A549 (cell line): ENCODE measurements at regions not wholly inside any gene's neighbourhood (a gene's known extent, or its start where the extent isn't known, plus 50 kb on each side); places are given as distances from the start of the nearest gene placed in this dataset.

ENCODE experiments used
- ATAC-seq, 2 experiments: fragments of 200-7000 bp in 1 of 2; fragments of >200 bp in 1 of 2; cut with Nextera tagmentation in 1 of 2; cut with Tn5 transposase in 1 of 2; 3 replicates each; pipeline versions ENCODE4 v1.8.0 to v1.9.1; 2018 to 2020; ENCODE audit warnings: mild to moderate bottlenecking in 1 of 2, moderate library complexity in 1 of 2
- CTCF ChIA-PET: fragments of 300-600 bp; sonication (Branson Sonifier 250); formaldehyde crosslinking; extraction: SDS; loops from one replicate; lab custom pipeline; 2021; ENCODE audit warnings: antibody characterized with exemption, inconsistent platforms; lab: Yijun Ruan, JAX
- POLR2A ChIA-PET: fragments of 350-600 bp; formaldehyde crosslinking; extraction: SDS; loops from one replicate; lab custom pipeline; 2021; ENCODE audit warnings: antibody characterized with exemption, inconsistent platforms; lab: Yijun Ruan, JAX
- DNase-seq, 2 experiments: peaks; one replicate each; pipeline versions ENCODE4 v3.0.0 to v3.0.0-alpha.2; 2011 to 2016; ENCODE audit warnings: low read depth in 1 of 2, low spot score in 1 of 2
- FAIRE-seq: peaks from 2 replicates; lab custom pipeline; 2011; peaks lifted over from hg19 to GRCh38; lab: Jason Lieb, UNC
- H3K27ac ChIP-seq, 2 experiments: fragments of >200 bp; sonication (Bioruptor Twin); formaldehyde crosslinking; 3 replicates each; pipeline ENCODE4 v1.5.1; 2016 to 2017
- H3K4me1 ChIP-seq: fragments of >200 bp; sonication (Bioruptor Twin); formaldehyde crosslinking; 3 replicates; pipeline ENCODE4 v1.6.1; 2016
- H3K4me2 ChIP-seq: fragments of >200 bp; sonication (Bioruptor Twin); formaldehyde crosslinking; 3 replicates; pipeline ENCODE4 v1.6.1; 2016
- H3K4me3 ChIP-seq: fragments of >200 bp; sonication (Bioruptor Twin); formaldehyde crosslinking; 3 replicates; pipeline ENCODE4 v1.5.1; 2016
- H3K9me3 ChIP-seq: fragments of >200 bp; sonication (Bioruptor Twin); formaldehyde crosslinking; 3 replicates; pipeline ENCODE4 v1.6.1; 2016
- EP300 ChIP-seq, 2 experiments: fragments of >200 bp; sonication (Bioruptor Twin); formaldehyde crosslinking; IDR thresholded peaks; 2 replicates in 1 of 2; 3 replicates in 1 of 2; pipeline ENCODE4 v1.6.1; 2016 to 2017
- FOSB ChIP-seq: fragments of 250-450 bp; sonication (Bioruptor Pico); IDR thresholded peaks from 2 replicates; pipeline ENCODE4 v1.5.0; 2020; ENCODE audit warnings: mild to moderate bottlenecking, moderate library complexity
- MAFK ChIP-seq: fragments of 450-650 bp; IDR thresholded peaks from 2 replicates; pipeline ENCODE4 v1.6.1; 2014; ENCODE audit not compliant: partially characterized antibody
- POLR2A ChIP-seq: IDR thresholded peaks from 2 replicates; pipeline ENCODE4 v1.6.1; 2012; ENCODE audit warnings: mild to moderate bottlenecking, low read length
- POLR2AphosphoS2 ChIP-seq: conservative IDR thresholded peaks from 2 replicates; pipeline ENCODE4 v1.6.1; 2012; ENCODE audit warnings: low read length, improper control_type of control experiment, inconsistent platforms
- RAD21 ChIP-seq, 2 experiments: fragments of >200 bp in 1 of 2; sonication (Bioruptor Twin) in 1 of 2; formaldehyde crosslinking in 1 of 2; IDR thresholded peaks in 1 of 2; conservative IDR thresholded peaks in 1 of 2; 2 replicates in 1 of 2; 3 replicates in 1 of 2; pipeline ENCODE4 v1.6.1; 2012 to 2018; ENCODE audit warnings: inconsistent platforms in 1 of 2
- RFX5 ChIP-seq: fragments of 450-650 bp; IDR thresholded peaks from 2 replicates; pipeline ENCODE4 v1.7.1; 2014; ENCODE audit warnings: antibody characterized with exemption, mild to moderate bottlenecking, moderate library complexity
- RNF2 ChIP-seq: fragments of 200-600 bp; sonication (generic); IDR thresholded peaks from 2 replicates; pipeline ENCODE4 v1.6.1; 2016; ENCODE audit warnings: low read depth, mild to moderate bottlenecking, antibody characterized with exemption, moderate library complexity, borderline replicate concordance
- ZNF302 ChIP-seq: fragments of 250-450 bp; sonication (Bioruptor Pico); IDR thresholded peaks from 2 replicates; pipeline ENCODE4 v1.9.0; 2021; ENCODE audit warnings: inconsistent platforms, mild to moderate bottlenecking, moderate library complexity
- WGBS: methylation state at CpG from one replicate; pipeline ENCODE4 v1.1.6; 2017; ENCODE audit errors: missing lambda C conversion rate; 5-methylcytosine and 5-hydroxymethylcytosine counted together
- TF ChIP-seq, protein P1 (sequence below): IDR thresholded peaks from 2 replicates; pipeline ENCODE4 v1.6.1; 2012
- TF ChIP-seq, protein P2 (sequence below): fragments of >200 bp; sonication (Bioruptor Twin); formaldehyde crosslinking; IDR thresholded peaks from 3 replicates; pipeline ENCODE4 v1.5.1; 2016
- TF ChIP-seq, protein P3 (sequence below): fragments of 200-600 bp; sonication (generic); IDR thresholded peaks from 2 replicates; pipeline ENCODE4 v1.6.1; 2016; ENCODE audit warnings: antibody characterized with exemption, mild to moderate bottlenecking, moderate library complexity
- TF ChIP-seq, protein P4 (sequence below): IDR thresholded peaks from 2 replicates; pipeline ENCODE4 v1.6.1; 2012
- TF ChIP-seq, protein P5 (sequence below): fragments of 450-650 bp; IDR thresholded peaks from 2 replicates; pipeline ENCODE4 v1.6.1; 2014; ENCODE audit warnings: antibody characterized with exemption

DNA sequence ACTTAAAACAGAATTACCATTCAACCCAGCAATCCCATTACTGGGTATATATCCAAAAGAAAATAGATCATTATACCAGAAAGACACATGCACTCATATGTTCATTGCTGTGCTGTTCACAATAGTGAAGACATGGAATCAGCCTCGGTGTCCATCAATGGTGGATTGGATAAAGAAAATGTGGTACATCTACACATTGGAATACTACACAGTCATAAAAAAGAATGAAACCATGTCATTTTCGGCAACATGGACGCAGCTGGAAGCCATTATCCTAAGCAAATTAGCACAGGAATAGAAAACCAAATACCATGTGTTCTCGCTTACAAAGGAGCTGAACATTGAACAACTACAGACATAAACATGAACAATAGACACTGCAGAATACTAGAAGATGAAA is 244.8 kb upstream of the PROX1 start:
- no peak for DNase-seq
- no peak for ATAC-seq
- CTCF ChIA-PET, result no interaction called here

DNA sequence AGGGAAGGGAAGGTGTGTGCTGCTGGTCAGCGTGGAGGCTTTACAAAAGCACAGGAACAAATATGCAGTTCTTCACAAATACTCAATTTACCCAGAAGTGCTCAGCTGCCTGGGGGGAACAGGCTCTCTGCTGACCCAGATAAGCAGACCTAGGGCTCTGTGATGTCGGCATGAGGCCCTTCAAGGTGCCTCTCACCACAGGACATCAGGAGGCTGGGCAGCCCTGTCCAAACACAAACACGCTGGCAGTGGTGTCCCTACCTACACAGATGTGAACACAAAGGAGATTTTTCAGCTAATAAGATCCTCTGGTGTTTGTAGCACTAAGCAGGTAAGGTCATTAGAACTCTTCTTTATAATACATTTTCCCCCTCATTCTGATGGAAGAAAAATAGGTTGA is 243.0 kb upstream of the PROX1 start:
- no peaks in the 10 kb centered on the region for H3K4me1 ChIP-seq
- H3K27ac ChIP-seq, result no peak overlapping the region
- CTCF ChIA-PET, result no interaction called here
- no peak overlapping the region for H3K4me3 ChIP-seq
- no peaks in the 10 kb centered on the region for H3K9me3 ChIP-seq
- FAIRE-seq (no peak), ATAC-seq (no peak), DNase-seq (no peak)
- no peak overlapping the region for H3K4me2 ChIP-seq
- POLR2A ChIA-PET, result no interaction called here
- TF ChIP-seq, protein P1, sequence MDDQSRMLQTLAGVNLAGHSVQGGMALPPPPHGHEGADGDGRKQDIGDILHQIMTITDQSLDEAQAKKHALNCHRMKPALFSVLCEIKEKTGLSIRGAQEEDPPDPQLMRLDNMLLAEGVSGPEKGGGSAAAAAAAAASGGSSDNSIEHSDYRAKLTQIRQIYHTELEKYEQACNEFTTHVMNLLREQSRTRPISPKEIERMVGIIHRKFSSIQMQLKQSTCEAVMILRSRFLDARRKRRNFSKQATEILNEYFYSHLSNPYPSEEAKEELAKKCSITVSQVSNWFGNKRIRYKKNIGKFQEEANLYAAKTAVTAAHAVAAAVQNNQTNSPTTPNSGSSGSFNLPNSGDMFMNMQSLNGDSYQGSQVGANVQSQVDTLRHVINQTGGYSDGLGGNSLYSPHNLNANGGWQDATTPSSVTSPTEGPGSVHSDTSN, result no peak
- no peak for TF ChIP-seq POLR2AphosphoS2
- no peak for TF ChIP-seq RAD21 (conservative IDR thresholded peaks at IDR 0.05 in 1 of 2, IDR thresholded peaks at IDR 0.05 in 1 of 2)
- WGBS, result 6% methylated on average over 3 of the region's 3 CpGs

More for the DNA sequence above, 244.8 kb upstream of the PROX1 start:
- whole genome bisulfite sequencing, result 15% methylated on average over 4 of the region's 4 CpGs
- FAIRE-seq, result no peak
- POLR2A ChIA-PET, result no interaction called here
- Histone ChIP-seq H3K4me2 (no peak overlapping the region), H3K9me3 (no peaks in the 10 kb centered on the region), H3K27ac (no peak overlapping the region), H3K4me3 (no peak overlapping the region), H3K4me1 (no peaks in the 10 kb centered on the region)
- TF ChIP-seq, protein P2, sequence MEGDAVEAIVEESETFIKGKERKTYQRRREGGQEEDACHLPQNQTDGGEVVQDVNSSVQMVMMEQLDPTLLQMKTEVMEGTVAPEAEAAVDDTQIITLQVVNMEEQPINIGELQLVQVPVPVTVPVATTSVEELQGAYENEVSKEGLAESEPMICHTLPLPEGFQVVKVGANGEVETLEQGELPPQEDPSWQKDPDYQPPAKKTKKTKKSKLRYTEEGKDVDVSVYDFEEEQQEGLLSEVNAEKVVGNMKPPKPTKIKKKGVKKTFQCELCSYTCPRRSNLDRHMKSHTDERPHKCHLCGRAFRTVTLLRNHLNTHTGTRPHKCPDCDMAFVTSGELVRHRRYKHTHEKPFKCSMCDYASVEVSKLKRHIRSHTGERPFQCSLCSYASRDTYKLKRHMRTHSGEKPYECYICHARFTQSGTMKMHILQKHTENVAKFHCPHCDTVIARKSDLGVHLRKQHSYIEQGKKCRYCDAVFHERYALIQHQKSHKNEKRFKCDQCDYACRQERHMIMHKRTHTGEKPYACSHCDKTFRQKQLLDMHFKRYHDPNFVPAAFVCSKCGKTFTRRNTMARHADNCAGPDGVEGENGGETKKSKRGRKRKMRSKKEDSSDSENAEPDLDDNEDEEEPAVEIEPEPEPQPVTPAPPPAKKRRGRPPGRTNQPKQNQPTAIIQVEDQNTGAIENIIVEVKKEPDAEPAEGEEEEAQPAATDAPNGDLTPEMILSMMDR, result no peak
- TF ChIP-seq RNF2 (no peak), ZNF302 (CRISPR knock-in tag) (no peak)

DNA sequence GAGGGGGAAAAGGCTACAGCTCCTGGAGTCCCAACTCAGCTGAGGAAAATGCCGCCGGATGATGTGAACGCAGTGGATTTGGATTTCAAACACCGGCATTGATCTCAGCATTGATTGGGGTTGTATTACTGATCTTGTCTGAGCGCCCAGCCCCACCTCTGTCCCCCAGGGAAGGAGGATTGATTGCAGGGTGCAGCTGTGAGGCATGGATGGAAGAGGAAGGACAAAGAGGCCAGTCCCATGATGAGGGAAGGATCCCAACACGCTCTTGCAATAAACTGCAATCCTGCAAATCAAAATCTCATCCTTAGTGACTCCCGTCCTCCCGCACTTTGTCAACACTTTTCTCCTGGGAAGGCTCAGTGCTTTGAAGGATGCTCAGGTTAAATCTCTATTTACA is 242.3 kb upstream of the PROX1 start:
- Histone ChIP-seq H3K27ac (no peak overlapping the region), H3K9me3 (no peaks in the 10 kb centered on the region), H3K4me3 (no peak overlapping the region), H3K4me1 (no peaks in the 10 kb centered on the region), H3K4me2 (no peak overlapping the region)
- WGBS, result 41% methylated on average over 8 of the region's 8 CpGs
- ATAC-seq (no peak), FAIRE-seq (no peak), DNase-seq (no peak)
- TF ChIP-seq, protein P3, sequence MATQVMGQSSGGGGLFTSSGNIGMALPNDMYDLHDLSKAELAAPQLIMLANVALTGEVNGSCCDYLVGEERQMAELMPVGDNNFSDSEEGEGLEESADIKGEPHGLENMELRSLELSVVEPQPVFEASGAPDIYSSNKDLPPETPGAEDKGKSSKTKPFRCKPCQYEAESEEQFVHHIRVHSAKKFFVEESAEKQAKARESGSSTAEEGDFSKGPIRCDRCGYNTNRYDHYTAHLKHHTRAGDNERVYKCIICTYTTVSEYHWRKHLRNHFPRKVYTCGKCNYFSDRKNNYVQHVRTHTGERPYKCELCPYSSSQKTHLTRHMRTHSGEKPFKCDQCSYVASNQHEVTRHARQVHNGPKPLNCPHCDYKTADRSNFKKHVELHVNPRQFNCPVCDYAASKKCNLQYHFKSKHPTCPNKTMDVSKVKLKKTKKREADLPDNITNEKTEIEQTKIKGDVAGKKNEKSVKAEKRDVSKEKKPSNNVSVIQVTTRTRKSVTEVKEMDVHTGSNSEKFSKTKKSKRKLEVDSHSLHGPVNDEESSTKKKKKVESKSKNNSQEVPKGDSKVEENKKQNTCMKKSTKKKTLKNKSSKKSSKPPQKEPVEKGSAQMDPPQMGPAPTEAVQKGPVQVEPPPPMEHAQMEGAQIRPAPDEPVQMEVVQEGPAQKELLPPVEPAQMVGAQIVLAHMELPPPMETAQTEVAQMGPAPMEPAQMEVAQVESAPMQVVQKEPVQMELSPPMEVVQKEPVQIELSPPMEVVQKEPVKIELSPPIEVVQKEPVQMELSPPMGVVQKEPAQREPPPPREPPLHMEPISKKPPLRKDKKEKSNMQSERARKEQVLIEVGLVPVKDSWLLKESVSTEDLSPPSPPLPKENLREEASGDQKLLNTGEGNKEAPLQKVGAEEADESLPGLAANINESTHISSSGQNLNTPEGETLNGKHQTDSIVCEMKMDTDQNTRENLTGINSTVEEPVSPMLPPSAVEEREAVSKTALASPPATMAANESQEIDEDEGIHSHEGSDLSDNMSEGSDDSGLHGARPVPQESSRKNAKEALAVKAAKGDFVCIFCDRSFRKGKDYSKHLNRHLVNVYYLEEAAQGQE, result no peak
- TF ChIP-seq, protein P4, sequence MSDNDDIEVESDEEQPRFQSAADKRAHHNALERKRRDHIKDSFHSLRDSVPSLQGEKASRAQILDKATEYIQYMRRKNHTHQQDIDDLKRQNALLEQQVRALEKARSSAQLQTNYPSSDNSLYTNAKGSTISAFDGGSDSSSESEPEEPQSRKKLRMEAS, result no peak
- TF ChIP-seq RFX5, result no peak
- no peak for TF ChIP-seq EP300 (IDR thresholded peaks at IDR 0.05)
- TF ChIP-seq ZNF302 (CRISPR knock-in tag), result no peak
- no peak for TF ChIP-seq MAFK
- TF ChIP-seq POLR2A, result no peak
- no peak for TF ChIP-seq FOSB
- TF ChIP-seq, protein P5, sequence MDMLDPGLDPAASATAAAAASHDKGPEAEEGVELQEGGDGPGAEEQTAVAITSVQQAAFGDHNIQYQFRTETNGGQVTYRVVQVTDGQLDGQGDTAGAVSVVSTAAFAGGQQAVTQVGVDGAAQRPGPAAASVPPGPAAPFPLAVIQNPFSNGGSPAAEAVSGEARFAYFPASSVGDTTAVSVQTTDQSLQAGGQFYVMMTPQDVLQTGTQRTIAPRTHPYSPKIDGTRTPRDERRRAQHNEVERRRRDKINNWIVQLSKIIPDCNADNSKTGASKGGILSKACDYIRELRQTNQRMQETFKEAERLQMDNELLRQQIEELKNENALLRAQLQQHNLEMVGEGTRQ, result no peak
- TF ChIP-seq POLR2AphosphoS2, result no peak
- POLR2A ChIA-PET, result no interaction called here
- CTCF ChIA-PET, result no interaction called here
